Muscle layer of duodenum (tissue), 2 donors: ENCODE measurements at regions not wholly inside any gene's neighbourhood (a gene's known extent, or its start where the extent isn't known, plus 50 kb on each side); places are given as distances from the start of the nearest gene placed in this dataset.
"Not testable (repeated sequence)": the region's sequence is repeated elsewhere in the genome, so short reads cannot be mapped to it uniquely, and the experiment has no call there.

Experiments used
- H3K27ac ChIP-seq: one replicate; pipeline ENCODE4 v1.7.0; 2013; ENCODE audit warnings: mild to moderate bottlenecking, low read length
- H3K27me3 ChIP-seq: one replicate; pipeline ENCODE4 v1.7.0; 2013; ENCODE audit warnings: low read depth, mild to moderate bottlenecking, control low read depth, low read length
- H3K36me3 ChIP-seq, 2 donors: one replicate each; pipeline ENCODE4 v1.7.0; 2013; ENCODE audit warnings: low read length in 2 of 2, control low read depth in 1 of 2, mild to moderate bottlenecking in 1 of 2; ENCODE audit not compliant: insufficient read depth in 2 of 2, control insufficient read depth in 1 of 2
- H3K4me1 ChIP-seq, 2 donors: one replicate each; pipeline ENCODE4 v1.7.0; 2013; ENCODE audit warnings: low read length in 2 of 2, mild to moderate bottlenecking in 2 of 2, control low read depth in 1 of 2, moderate library complexity in 1 of 2; ENCODE audit not compliant: insufficient read depth in 2 of 2, control insufficient read depth in 1 of 2
- H3K4me3 ChIP-seq, 2 donors: one replicate each; pipeline ENCODE4 v1.7.0; 2013; ENCODE audit warnings: low read length in 2 of 2, low read depth in 1 of 2, mild to moderate bottlenecking in 1 of 2
- H3K9me3 ChIP-seq, 2 donors: one replicate each; pipeline ENCODE4 v1.7.0; 2013; ENCODE audit warnings: low read length in 2 of 2, control low read depth in 1 of 2, mild to moderate bottlenecking in 1 of 2; ENCODE audit not compliant: control insufficient read depth in 1 of 2
- donor health status: healthy.

DNA sequence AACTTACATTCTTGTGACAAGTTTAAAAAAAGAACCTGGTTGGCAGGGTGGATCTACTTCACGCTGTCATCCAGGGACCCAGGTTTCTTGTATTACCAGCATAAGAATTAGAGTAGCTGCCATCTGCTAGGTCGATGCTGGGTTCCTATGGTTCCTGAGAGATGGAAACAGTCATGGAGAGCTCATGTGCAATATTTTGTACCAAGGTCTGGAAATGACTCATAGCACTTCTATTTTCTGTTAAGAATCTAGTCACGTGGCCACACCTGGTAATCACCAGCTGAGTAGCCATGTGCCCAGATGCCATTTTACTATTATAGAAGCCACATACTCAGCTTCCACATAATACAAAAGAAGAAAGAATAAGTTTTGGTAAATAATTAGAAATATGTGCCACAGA is 171.3 kb downstream of the CD83 start:
- Histone ChIP-seq H3K9me3 (no peaks in the 10 kb centered on the region), H3K36me3 (no peaks in the 10 kb centered on the region), H3K4me3 (no peak overlapping the region), H3K27me3 (no peaks in the 10 kb centered on the region), H3K4me1 (no peaks in the 10 kb centered on the region), H3K27ac (no peak overlapping the region)

DNA sequence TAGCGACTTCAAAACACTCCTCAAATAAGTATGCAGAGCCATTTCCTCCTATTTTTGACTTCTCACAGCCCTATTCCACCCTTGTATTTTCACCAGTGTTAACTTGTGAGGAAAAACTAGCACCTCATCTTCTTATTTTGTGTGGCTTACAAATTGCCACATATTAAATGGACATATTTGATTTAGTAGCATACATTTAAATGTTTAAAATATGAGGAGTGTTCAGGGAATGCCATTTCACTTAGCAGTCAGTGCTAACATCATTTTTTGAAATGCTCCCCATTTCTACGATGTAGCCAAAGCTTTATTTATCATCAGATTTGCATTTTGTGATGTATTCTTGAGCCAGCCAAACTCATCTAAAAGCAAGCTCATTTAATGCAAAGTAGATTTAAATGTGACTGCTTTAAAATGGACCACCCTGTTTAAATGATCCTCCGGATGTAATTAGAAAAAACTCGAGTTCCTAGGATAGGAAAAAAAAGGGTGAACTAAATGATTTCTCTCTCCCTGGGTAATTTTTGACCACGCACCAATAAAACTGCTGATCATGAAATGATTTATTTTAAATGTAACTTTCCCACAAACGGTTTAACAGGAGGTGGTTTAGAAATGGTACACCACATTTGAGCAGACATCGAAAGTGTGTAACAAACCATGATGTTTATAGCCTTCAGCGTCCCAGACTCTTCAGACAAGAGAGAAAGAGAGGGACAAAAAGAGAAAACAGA is 172.6 kb downstream of the CD83 start:
- Histone ChIP-seq H3K27ac (no peak overlapping the region), H3K4me3 (no peak overlapping the region), H3K9me3 (no peaks in the 10 kb centered on the region), H3K27me3 (no peaks in the 10 kb centered on the region), H3K36me3 (no peaks in the 10 kb centered on the region), H3K4me1 (no peaks in the 10 kb centered on the region)

DNA sequence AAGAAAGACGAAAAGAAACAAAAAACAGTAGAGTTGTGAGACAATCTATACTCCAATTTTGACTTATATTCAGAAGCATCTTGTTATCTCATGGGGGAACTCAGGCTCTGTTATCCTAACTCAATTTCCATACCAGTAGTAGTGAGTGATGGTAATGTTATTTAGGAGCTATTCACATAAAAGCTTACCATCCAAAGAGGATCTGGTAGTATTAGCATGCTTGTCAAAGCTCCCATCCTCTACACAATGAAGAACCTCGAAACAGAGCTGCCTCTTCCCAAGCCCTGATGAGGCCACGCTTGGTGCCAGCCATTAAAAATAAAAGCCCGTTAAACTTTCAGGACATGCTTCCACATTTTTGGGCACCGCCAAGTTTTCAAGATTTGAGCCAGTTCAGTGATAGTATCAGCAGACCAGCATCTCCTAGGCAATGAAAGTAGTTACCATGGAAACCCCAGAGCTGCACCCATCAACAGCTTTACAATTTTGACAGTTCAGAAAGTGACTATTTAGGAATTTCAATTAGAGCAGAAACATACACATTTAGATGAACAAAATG is 173.3 kb downstream of the CD83 start:
- no peaks in the 10 kb centered on the region for H3K4me1 ChIP-seq
- H3K36me3 ChIP-seq, result no peaks in the 10 kb centered on the region
- no peaks in the 10 kb centered on the region for H3K27me3 ChIP-seq
- no peaks in the 10 kb centered on the region for H3K9me3 ChIP-seq
- no peak overlapping the region for H3K27ac ChIP-seq
- no peak overlapping the region for H3K4me3 ChIP-seq

DNA sequence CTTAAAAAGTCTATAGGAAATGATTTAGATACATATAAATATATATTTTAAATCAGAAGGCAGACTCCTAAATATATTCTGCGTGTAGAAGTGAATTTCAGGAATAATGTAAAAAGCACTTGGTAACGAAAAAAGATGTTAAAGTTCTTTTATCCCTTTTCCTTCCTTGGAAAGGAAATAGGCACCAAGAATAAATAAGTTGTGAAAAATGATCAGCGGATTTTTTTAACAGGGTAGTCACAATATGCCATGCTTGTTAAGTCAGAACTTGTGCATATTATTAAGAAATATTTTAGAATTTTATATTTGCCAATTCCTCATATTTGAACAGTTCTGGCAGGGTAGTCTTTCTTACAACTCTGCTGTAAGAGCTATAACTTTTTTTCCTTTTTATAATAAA is 173.8 kb downstream of the CD83 start:
- H3K9me3 ChIP-seq, result no peaks in the 10 kb centered on the region
- H3K4me1 ChIP-seq, result no peaks in the 10 kb centered on the region
- H3K27me3 ChIP-seq, result no peaks in the 10 kb centered on the region
- H3K27ac ChIP-seq, result no peak overlapping the region
- H3K36me3 ChIP-seq, result no peaks in the 10 kb centered on the region
- H3K4me3 ChIP-seq, result no peak overlapping the region

DNA sequence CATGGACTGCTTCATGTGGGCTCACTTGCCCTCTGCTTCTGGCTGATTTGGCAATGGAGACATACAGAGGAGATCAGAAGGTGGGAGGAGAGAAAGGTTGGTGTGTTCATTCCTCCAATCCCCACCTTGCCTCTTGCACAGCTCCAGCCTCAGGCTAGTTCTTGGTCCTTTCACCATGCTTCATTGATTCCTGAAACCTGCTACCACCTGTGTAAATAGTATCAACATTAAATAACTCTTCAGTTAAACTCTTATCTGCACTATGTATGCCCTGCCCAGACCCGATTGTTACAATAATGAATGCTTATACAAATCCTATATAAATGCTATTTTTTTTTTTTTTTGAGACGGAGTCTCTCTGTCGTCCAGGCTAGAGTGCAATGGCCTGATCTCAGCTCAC is 174.5 kb downstream of the CD83 start:
- Histone ChIP-seq H3K36me3 (no peaks in the 10 kb centered on the region), H3K27me3 (no peaks in the 10 kb centered on the region), H3K4me1 (no peaks in the 10 kb centered on the region), H3K4me3 (no peak overlapping the region), H3K27ac (no peak overlapping the region), H3K9me3 (no peaks in the 10 kb centered on the region)

- H3K27ac ChIP-seq, result no peak overlapping the region
- no peaks in the 10 kb centered on the region for H3K4me1 ChIP-seq
- no peaks in the 10 kb centered on the region for H3K27me3 ChIP-seq
- H3K36me3 ChIP-seq, result no peaks in the 10 kb centered on the region
- H3K4me3 ChIP-seq, result no peak overlapping the region
- H3K9me3 ChIP-seq, result no peaks in the 10 kb centered on the region
Measured at GRCh38 chr6:14294270-14294951, 176.8 kb downstream of the CD83 start.

DNA sequence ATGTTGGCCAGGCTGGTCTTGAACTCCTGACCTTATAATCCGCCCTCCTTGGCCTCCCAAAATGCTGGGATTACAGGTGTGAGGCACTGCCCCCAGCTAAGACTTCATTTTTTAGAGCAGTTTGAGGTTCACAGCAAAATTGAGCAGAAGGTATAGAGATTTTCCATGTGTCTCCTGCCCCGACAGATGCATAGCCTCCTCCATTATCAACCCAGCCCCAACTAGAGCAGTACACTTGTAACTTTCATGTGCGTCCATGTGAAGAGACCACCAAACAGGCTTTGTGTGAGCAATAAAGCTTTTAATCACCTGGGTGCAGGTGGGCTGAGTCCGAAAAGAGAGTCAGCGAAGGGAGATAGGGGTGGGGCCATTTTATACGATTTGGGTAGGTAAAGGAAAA is 179.1 kb downstream of the CD83 start:
- H3K27me3 ChIP-seq, H3K4me3 ChIP-seq, H3K36me3 ChIP-seq, H3K9me3 ChIP-seq, H3K4me1 ChIP-seq, H3K27ac ChIP-seq: not testable (repeated sequence)

- not testable (repeated sequence) for H3K27ac ChIP-seq, H3K27me3 ChIP-seq, H3K4me1 ChIP-seq, H3K4me3 ChIP-seq, H3K9me3 ChIP-seq, H3K36me3 ChIP-seq
Measured at GRCh38 chr6:14297118-14297517, 179.5 kb downstream of the CD83 start.

- H3K27ac ChIP-seq, result not testable (repeated sequence)
Measured at GRCh38 chr6:14300189-14300588, 182.6 kb downstream of the CD83 start.

DNA sequence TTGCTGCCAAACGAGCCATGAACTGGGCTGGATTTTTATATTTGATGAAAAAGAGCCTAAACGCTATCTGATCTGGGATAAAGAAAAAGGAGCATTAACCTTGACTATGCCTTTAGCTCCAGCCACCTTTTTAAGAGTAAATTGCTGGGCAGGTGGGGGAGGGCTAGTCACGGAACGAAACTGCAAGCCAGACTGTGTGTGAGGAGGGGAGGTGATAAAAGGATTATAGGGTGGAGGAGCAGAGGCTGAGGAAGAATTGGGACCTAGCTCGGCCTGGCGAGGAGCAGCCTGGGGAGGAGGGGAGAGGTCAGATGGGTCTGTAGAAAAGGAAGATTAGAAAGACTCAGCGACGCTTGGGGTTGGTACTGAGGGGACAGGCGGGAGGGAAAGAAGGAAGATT is 183.1 kb downstream of the CD83 start:
- not testable (repeated sequence) for H3K27me3 ChIP-seq, H3K4me1 ChIP-seq, H3K9me3 ChIP-seq, H3K27ac ChIP-seq, H3K4me3 ChIP-seq, H3K36me3 ChIP-seq

More at GRCh38 chr6:14300189-14300588, 182.6 kb downstream of the CD83 start:
- not testable (repeated sequence) for H3K9me3 ChIP-seq, H3K36me3 ChIP-seq, H3K4me1 ChIP-seq, H3K27me3 ChIP-seq, H3K4me3 ChIP-seq

DNA sequence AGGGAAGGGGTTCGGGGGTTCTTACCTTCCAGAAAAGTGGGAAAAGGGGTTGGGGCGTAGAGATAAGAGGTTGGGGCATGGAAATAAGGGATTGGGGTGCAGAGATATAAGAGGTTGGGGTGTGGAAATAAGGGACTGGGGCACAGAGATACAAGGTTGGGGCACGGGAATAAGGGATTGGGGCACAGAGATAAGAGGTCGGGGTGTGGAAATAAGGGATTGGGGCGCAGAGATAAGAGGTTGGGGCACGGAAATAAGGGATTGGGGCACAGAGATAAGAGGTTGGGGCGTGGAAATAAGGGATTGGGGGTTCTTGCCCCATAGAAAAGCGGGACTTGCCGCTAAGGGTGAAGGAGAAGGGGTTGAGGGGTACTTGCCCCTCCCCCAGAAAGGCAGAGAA is 183.9 kb downstream of the CD83 start:
- H3K9me3 ChIP-seq, H3K27me3 ChIP-seq, H3K27ac ChIP-seq, H3K4me1 ChIP-seq, H3K4me3 ChIP-seq, H3K36me3 ChIP-seq: not testable (repeated sequence)

DNA sequence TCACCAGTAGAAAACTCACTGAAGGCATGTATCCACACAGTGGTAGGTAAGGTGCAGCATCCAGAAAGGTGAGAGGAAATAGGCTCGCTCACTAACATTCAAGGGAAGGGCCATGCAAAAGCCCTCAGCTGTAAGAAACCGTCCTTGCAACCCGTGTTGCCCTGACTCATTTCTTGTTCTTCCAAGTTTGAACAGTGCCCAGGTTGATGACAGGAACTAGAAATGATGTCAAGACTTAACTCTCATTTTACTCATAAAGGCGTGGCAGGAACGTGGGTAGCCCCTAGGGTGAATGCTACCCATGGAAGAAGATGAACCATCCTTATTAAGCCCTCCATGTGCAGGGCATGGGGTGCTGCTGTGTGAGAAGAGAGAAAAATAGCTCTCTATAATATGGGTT is 187.6 kb downstream of the CD83 start:
- Histone ChIP-seq H3K9me3 (no peaks in the 10 kb centered on the region), H3K4me3 (no peak overlapping the region), H3K27ac (no peak overlapping the region), H3K36me3 (no peaks in the 10 kb centered on the region), H3K27me3 (no peaks in the 10 kb centered on the region), H3K4me1 (no peaks in the 10 kb centered on the region)
